ENCODE measurements at regions not wholly inside any gene's neighbourhood (a gene's known extent, or its start where the extent isn't known, plus 50 kb on each side); places are given as distances from the start of the nearest gene placed in this dataset.
"Not testable (repeated sequence)": the region's sequence is repeated elsewhere in the genome, so short reads cannot be mapped to it uniquely, and the experiment has no call there.

GRCh38 chr2:180692322-180692721 lies 288.1 kb upstream of the UBE2E3 start:
- H3K4me1 ChIP-seq (ENCODE audit: low read depth), result no peaks in the 10 kb centered on the region
- no peaks in the 10 kb centered on the region for H3K36me3 ChIP-seq (ENCODE audit: low read depth)
- no peak for ATAC-seq
- DNase-seq, result no peak
- TF ChIP-seq, protein P1, sequence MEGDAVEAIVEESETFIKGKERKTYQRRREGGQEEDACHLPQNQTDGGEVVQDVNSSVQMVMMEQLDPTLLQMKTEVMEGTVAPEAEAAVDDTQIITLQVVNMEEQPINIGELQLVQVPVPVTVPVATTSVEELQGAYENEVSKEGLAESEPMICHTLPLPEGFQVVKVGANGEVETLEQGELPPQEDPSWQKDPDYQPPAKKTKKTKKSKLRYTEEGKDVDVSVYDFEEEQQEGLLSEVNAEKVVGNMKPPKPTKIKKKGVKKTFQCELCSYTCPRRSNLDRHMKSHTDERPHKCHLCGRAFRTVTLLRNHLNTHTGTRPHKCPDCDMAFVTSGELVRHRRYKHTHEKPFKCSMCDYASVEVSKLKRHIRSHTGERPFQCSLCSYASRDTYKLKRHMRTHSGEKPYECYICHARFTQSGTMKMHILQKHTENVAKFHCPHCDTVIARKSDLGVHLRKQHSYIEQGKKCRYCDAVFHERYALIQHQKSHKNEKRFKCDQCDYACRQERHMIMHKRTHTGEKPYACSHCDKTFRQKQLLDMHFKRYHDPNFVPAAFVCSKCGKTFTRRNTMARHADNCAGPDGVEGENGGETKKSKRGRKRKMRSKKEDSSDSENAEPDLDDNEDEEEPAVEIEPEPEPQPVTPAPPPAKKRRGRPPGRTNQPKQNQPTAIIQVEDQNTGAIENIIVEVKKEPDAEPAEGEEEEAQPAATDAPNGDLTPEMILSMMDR (IDR thresholded peaks at IDR 0.05), result no peak
- intact Hi-C loops (cut with DNase I, micrococcal nuclease), result no loop called here
- no peaks in the 10 kb centered on the region for H3K9me3 ChIP-seq
- no peak overlapping the region for H3K4me3 ChIP-seq

GRCh38 chr2:180691855-180692223 lies 288.6 kb upstream of the UBE2E3 start:
- intact Hi-C loops (cut with DNase I, micrococcal nuclease); H3K36me3 ChIP-seq (ENCODE audit: low read depth); ATAC-seq; DNase-seq; H3K4me1 ChIP-seq (ENCODE audit: low read depth); H3K4me3 ChIP-seq; H3K9me3 ChIP-seq: not testable (repeated sequence)

GRCh38 chr2:180691186-180691854 lies 289.1 kb upstream of the UBE2E3 start:
- H3K4me3 ChIP-seq; H3K36me3 ChIP-seq (ENCODE audit: low read depth); ATAC-seq; intact Hi-C loops (cut with DNase I, micrococcal nuclease); H3K4me1 ChIP-seq (ENCODE audit: low read depth); H3K9me3 ChIP-seq: not testable (repeated sequence)
- DNase-seq, result peak in 1 of 3 donors; percentile 31

DNA sequence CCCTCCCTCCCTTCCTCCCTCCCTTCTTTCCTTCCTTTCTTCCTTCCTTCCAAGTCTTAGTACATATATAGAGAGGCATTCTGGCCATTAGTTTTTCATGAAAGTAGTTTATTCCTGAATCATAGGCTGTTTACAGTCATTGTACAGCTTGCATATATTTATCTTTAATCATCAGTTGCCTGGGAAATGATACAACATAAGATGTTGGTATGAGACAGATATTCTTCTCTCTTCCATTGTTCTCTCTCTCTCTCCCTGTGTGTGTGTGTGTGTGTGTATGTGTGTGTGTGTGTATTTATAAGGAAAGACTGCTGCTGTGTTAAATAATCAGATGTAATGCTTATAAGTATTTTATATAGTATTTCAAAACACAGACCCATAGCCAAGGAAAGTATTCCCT lies 289.8 kb upstream of the UBE2E3 start:
- ATAC-seq (no peak), DNase-seq (no peak)
- H3K9me3 ChIP-seq, result no peaks in the 10 kb centered on the region
- no peaks in the 10 kb centered on the region for H3K4me1 ChIP-seq (ENCODE audit: low read depth)
- no peaks in the 10 kb centered on the region for H3K36me3 ChIP-seq (ENCODE audit: low read depth)
- TF ChIP-seq, protein P1 (IDR thresholded peaks at IDR 0.05), result no peak
- intact Hi-C loops (cut with DNase I, micrococcal nuclease), result no loop called here
- no peak overlapping the region for H3K4me3 ChIP-seq

DNA sequence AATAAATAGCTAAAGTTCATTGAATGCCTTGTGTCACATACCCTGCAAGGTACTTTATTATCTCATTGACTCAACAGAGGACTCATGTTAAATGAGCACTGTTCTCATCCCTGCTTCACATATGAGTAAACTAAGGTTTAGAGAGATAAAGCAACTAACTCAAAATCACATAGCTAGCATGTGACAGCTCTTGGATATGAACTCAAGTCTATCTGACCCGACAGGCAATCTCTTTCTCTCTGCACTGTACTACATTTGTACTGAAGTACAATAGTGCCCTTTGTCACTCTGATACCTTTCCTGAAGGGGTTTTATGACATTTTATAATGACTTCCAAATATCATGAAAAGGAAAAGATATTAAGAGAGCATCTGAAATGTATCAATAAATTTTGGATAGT lies 297.5 kb upstream of the UBE2E3 start:
- ATAC-seq (no peak), DNase-seq (no peak)
- Histone ChIP-seq H3K36me3 (ENCODE audit: low read depth) (no peaks in the 10 kb centered on the region), H3K4me1 (ENCODE audit: low read depth) (no peaks in the 10 kb centered on the region), H3K4me3 (no peak overlapping the region), H3K9me3 (no peaks in the 10 kb centered on the region)
- intact Hi-C loops (cut with DNase I, micrococcal nuclease), result no loop called here
- TF ChIP-seq, protein P1 (IDR thresholded peaks at IDR 0.05), result no peak

GRCh38 chr2:180679693-180680092 lies 300.7 kb upstream of the UBE2E3 start:
- Histone ChIP-seq H3K4me3 (no peak overlapping the region), H3K9me3 (no peaks in the 10 kb centered on the region), H3K36me3 (ENCODE audit: low read depth) (no peaks in the 10 kb centered on the region), H3K4me1 (ENCODE audit: low read depth) (no peaks in the 10 kb centered on the region)
- ATAC-seq (no peak), DNase-seq (no peak)
- intact Hi-C loops (cut with DNase I, micrococcal nuclease), result no loop called here
- TF ChIP-seq, protein P1 (IDR thresholded peaks at IDR 0.05), result no peak

- Histone ChIP-seq H3K36me3 (ENCODE audit: low read depth) (no peaks in the 10 kb centered on the region), H3K4me3 (no peak overlapping the region), H3K4me1 (ENCODE audit: low read depth) (no peaks in the 10 kb centered on the region), H3K9me3 (no peaks in the 10 kb centered on the region)
- intact Hi-C loops (cut with DNase I, micrococcal nuclease), result no loop called here
- TF ChIP-seq, protein P1 (IDR thresholded peaks at IDR 0.05), result no peak
- DNase-seq, result no peak
- ATAC-seq, result no peak
Observed at GRCh38 chr2:180678625-180678972, 301.8 kb upstream of the UBE2E3 start.
